ENCODE measurements at regions not wholly inside any gene's neighbourhood (a gene's known extent, or its start where the extent isn't known, plus 50 kb on each side); places are given as distances from the start of the nearest gene placed in this dataset.

- TF ChIP-seq POLR2A (IDR thresholded peaks at IDR 0.05) (no peak), CTCF (IDR thresholded peaks at IDR 0.05) (no peak)
These were observed 100.1 kb downstream of the FOXD2 start for GRCh38 chr1:47537966-47538365.

Measured in esophagus squamous epithelium (tissue), 4 donors.